ENCODE measurements at regions not wholly inside any gene's neighbourhood (a gene's known extent, or its start where the extent isn't known, plus 50 kb on each side); places are given as distances from the start of the nearest gene placed in this dataset.
"Not testable (repeated sequence)": the region's sequence is repeated elsewhere in the genome, so short reads cannot be mapped to it uniquely, and the experiment has no call there.

DNA sequence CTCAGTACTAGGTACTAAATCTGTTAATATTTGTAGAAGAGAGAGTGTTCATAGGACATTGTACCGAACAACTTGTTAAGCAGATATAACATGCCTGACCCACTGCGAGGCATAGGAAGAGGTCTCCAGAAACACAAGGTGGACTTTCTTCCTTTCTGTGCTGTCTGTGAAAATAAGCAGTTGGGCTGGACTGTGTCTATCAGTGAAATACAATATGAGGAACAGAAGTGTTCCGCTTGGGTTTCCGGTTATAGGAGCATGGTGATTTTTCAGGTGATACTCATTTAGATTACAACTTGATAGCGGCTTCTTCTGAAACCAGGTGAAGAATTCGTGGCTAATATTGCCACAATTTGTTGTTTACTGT lies 60.9 kb upstream of the TLR4 start:
- Histone ChIP-seq H3K79me2 (ENCODE audit: low read length) (no peaks in the 10 kb centered on the region), H3F3A (ENCODE audit: insufficient read depth, low read length) (no peaks in the 10 kb centered on the region), H3K9me2 (replicated peaks; ENCODE audit: insufficient read depth, low read length) (no peaks in the 10 kb centered on the region), H3K27ac (ENCODE audit: low read length) (no peak overlapping the region), H2AFZ (ENCODE audit: low read length) (no peak overlapping the region), H3K27me3 (replicated peaks; ENCODE audit: insufficient read depth, low read length) (no peaks in the 10 kb centered on the region), H4K20me1 (ENCODE audit: insufficient read depth, low read length) (no peaks in the 10 kb centered on the region), H3K4me1 (ENCODE audit: low read length) (no peaks in the 10 kb centered on the region), H3K9ac (ENCODE audit: low read length) (no peak overlapping the region), H3K36me3 (replicated peaks; ENCODE audit: insufficient read depth, low read length) (no peaks in the 10 kb centered on the region), H3K4me2 (ENCODE audit: low read depth, low read length) (no peak overlapping the region), H3K4me3 (ENCODE audit: low read length) (no peak overlapping the region), H3K9me3 (replicated peaks; ENCODE audit: insufficient read depth, low read length) (no peaks in the 10 kb centered on the region)
- no peak for TF ChIP-seq EZH2phosphoT487 (IDR thresholded peaks at IDR 0.05; ENCODE audit: low read length)
- TF ChIP-seq, protein P1, sequence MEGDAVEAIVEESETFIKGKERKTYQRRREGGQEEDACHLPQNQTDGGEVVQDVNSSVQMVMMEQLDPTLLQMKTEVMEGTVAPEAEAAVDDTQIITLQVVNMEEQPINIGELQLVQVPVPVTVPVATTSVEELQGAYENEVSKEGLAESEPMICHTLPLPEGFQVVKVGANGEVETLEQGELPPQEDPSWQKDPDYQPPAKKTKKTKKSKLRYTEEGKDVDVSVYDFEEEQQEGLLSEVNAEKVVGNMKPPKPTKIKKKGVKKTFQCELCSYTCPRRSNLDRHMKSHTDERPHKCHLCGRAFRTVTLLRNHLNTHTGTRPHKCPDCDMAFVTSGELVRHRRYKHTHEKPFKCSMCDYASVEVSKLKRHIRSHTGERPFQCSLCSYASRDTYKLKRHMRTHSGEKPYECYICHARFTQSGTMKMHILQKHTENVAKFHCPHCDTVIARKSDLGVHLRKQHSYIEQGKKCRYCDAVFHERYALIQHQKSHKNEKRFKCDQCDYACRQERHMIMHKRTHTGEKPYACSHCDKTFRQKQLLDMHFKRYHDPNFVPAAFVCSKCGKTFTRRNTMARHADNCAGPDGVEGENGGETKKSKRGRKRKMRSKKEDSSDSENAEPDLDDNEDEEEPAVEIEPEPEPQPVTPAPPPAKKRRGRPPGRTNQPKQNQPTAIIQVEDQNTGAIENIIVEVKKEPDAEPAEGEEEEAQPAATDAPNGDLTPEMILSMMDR (IDR thresholded peaks at IDR 0.05; ENCODE audit: low read length) = no peak
- no peak for TF ChIP-seq EZH2 (optimal IDR thresholded peaks at IDR 0.05; ENCODE audit: low read depth, low read length)
- DNase-seq = no peak

DNA sequence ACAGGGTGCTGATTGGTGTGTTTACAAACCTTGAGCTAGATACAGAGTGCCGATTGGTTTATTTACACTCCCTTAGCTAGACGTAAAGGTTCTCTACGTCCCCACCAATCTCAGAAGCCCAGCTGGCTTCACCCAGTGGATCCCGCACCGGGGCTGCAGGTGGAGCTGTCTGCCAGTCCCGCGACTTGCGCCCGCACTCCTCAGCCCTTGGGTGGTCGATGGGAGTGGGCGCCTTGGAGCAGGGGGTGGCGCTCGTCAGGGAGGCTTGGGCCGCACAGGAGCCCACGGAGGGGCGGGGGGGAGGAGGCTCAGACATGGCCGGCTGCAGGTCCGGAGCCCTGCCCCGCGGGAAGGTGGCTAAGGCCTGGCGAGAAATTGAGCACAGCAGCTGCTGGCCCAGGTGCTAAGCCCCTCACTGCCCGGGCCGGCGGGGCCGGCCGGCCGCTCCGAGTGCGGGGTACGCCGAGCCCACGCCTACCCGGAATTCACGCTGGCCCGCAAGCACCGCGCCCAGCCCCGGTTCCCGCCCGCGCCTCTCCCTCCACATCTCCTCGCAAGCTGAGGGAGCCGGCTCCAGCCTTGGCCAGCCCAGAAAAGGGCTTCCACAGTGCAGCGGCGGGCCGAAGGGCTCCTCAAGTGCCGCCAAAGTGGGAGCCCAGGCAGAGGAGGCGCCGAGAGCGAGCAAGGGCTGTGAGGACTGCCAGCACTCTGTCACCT lies 61.5 kb upstream of the TLR4 start:
- not testable (repeated sequence) for H4K20me1 ChIP-seq (ENCODE audit: insufficient read depth, low read length); H3K9me2 ChIP-seq (replicated peaks; ENCODE audit: insufficient read depth, low read length); H3K27me3 ChIP-seq (replicated peaks; ENCODE audit: insufficient read depth, low read length); H3F3A ChIP-seq (ENCODE audit: insufficient read depth, low read length); H2AFZ ChIP-seq (ENCODE audit: low read length); H3K4me1 ChIP-seq (ENCODE audit: low read length); H3K27ac ChIP-seq (ENCODE audit: low read length); H3K79me2 ChIP-seq (ENCODE audit: low read length); H3K4me2 ChIP-seq (ENCODE audit: low read depth, low read length); H3K9me3 ChIP-seq (replicated peaks; ENCODE audit: insufficient read depth, low read length); H3K9ac ChIP-seq (ENCODE audit: low read length); DNase-seq; H3K4me3 ChIP-seq (ENCODE audit: low read length); H3K36me3 ChIP-seq (replicated peaks; ENCODE audit: insufficient read depth, low read length)

DNA sequence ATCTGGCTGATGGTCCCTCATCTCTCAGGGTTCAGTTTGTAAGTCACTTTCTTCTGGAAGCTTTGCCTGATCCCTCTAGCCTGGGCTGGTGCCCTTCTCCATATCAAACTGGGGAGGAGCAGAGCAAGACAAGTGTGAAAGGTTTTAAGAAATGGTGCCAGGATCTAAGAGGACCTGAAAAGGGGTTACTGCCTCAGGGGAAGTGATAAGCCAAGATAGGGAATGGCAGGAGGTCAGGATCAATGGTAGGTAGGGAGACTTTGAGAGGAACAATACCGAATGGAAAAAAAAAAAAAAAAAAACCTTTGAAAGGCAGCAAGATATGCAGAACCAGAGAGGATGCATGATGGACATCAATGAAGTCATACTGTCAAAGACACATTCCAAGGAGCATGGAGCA lies 67.5 kb upstream of the TLR4 start:
- Histone ChIP-seq H3K9ac (ENCODE audit: low read length) (no peak overlapping the region), H3K27ac (ENCODE audit: low read length) (no peak overlapping the region), H3K4me1 (ENCODE audit: low read length) (no peaks in the 10 kb centered on the region), H2AFZ (ENCODE audit: low read length) (no peak overlapping the region), H3K79me2 (ENCODE audit: low read length) (no peaks in the 10 kb centered on the region), H3F3A (ENCODE audit: insufficient read depth, low read length) (no peaks in the 10 kb centered on the region), H3K9me2 (replicated peaks; ENCODE audit: insufficient read depth, low read length) (no peaks in the 10 kb centered on the region), H3K9me3 (replicated peaks; ENCODE audit: insufficient read depth, low read length) (no peaks in the 10 kb centered on the region), H3K36me3 (replicated peaks; ENCODE audit: insufficient read depth, low read length) (no peaks in the 10 kb centered on the region), H3K4me3 (ENCODE audit: low read length) (no peak overlapping the region), H3K27me3 (replicated peaks; ENCODE audit: insufficient read depth, low read length) (no peaks in the 10 kb centered on the region), H4K20me1 (ENCODE audit: insufficient read depth, low read length) (no peaks in the 10 kb centered on the region), H3K4me2 (ENCODE audit: low read depth, low read length) (no peak overlapping the region)
- DNase-seq = no peak
- TF ChIP-seq, protein P1 (IDR thresholded peaks at IDR 0.05; ENCODE audit: low read length) = no peak
- TF ChIP-seq EZH2phosphoT487 (IDR thresholded peaks at IDR 0.05; ENCODE audit: low read length) = no peak
- no peak for TF ChIP-seq EZH2 (optimal IDR thresholded peaks at IDR 0.05; ENCODE audit: low read depth, low read length)

DNA sequence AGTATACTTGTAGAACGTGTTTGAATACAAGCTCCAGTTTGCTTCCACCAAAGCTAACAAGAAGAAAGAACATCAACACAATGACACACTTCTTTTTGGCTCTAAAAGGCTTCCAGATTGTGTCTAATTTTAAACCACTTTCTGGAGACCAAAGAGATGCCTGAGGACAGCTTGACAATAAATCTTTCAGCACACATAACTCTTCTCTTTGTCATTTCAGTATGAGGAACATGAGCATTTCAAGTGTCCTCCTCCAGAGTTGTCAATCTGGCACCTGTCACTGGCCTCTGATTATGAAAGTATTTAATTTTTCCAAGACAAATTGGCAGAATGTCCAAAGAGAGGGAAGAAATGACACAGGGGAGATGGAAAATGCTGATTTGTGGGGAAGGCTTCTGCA lies 79.0 kb upstream of the TLR4 start:
- no peaks in the 10 kb centered on the region for H3K9me2 ChIP-seq (replicated peaks; ENCODE audit: insufficient read depth, low read length)
- no peak for DNase-seq
- H3K36me3 ChIP-seq (replicated peaks; ENCODE audit: insufficient read depth, low read length) = no peaks in the 10 kb centered on the region
- no peaks in the 10 kb centered on the region for H3K9me3 ChIP-seq (replicated peaks; ENCODE audit: insufficient read depth, low read length)
- H3K9ac ChIP-seq (ENCODE audit: low read length) = no peak overlapping the region
- H3K27me3 ChIP-seq (replicated peaks; ENCODE audit: insufficient read depth, low read length) = no peaks in the 10 kb centered on the region
- H3K4me2 ChIP-seq (ENCODE audit: low read depth, low read length) = no peak overlapping the region
- H2AFZ ChIP-seq (ENCODE audit: low read length) = no peak overlapping the region
- H3K4me3 ChIP-seq (ENCODE audit: low read length) = no peak overlapping the region
- H3K79me2 ChIP-seq (ENCODE audit: low read length) = no peaks in the 10 kb centered on the region
- TF ChIP-seq, protein P1 (IDR thresholded peaks at IDR 0.05; ENCODE audit: low read length) = no peak
- no peak for TF ChIP-seq EZH2 (optimal IDR thresholded peaks at IDR 0.05; ENCODE audit: low read depth, low read length)
- no peak for TF ChIP-seq EZH2phosphoT487 (IDR thresholded peaks at IDR 0.05; ENCODE audit: low read length)
- no peaks in the 10 kb centered on the region for H3K4me1 ChIP-seq (ENCODE audit: low read length)
- H3F3A ChIP-seq (ENCODE audit: insufficient read depth, low read length) = no peaks in the 10 kb centered on the region
- H4K20me1 ChIP-seq (ENCODE audit: insufficient read depth, low read length) = no peaks in the 10 kb centered on the region
- no peak overlapping the region for H3K27ac ChIP-seq (ENCODE audit: low read length)

All from MM.1S (cell line).